Retinal pigment epithelial cell (primary cell): ENCODE measurements at regions not wholly inside any gene's neighbourhood (a gene's known extent, or its start where the extent isn't known, plus 50 kb on each side); places are given as distances from the start of the nearest gene placed in this dataset.
A peak's percentile ranks its signal among the peaks of the same experiment; 100 is the strongest.
"Not testable (repeated sequence)": the region's sequence is repeated elsewhere in the genome, so short reads cannot be mapped to it uniquely, and the experiment has no call there.

ENCODE experiments used
- DNase-seq: peaks from one replicate; pipeline ENCODE4 v3.0.0-alpha.2; 2010; ENCODE audit warnings: low read depth
- H3K4me3 ChIP-seq: 2 replicates; pipeline ENCODE4 v1.5.1; 2011; ENCODE audit warnings: mild to moderate bottlenecking, low read length, control low read depth, moderate library complexity
- CTCF ChIP-seq: conservative IDR thresholded peaks from 2 replicates; pipeline ENCODE4 v1.5.1; 2011; ENCODE audit warnings: low read depth, low read length, control low read depth, inconsistent platforms

- DNase-seq, result peak; percentile 27
- no peak for TF ChIP-seq CTCF
- H3K4me3 ChIP-seq, result no peak overlapping the region
These were observed 364.7 kb upstream of the CD180 start for GRCh38 chr5:67561151-67561932.

- no peak overlapping the region for H3K4me3 ChIP-seq
- no peak for DNase-seq
- no peak for TF ChIP-seq CTCF
These were observed 356.2 kb upstream of the CD180 start for GRCh38 chr5:67552773-67553172.

GRCh38 chr5:67549947-67550346, 353.3 kb upstream of the CD180 start:
- no peak for DNase-seq
- no peak for TF ChIP-seq CTCF
- H3K4me3 ChIP-seq, result no peak overlapping the region

- no peak overlapping the region for H3K4me3 ChIP-seq
- no peak for DNase-seq
- TF ChIP-seq CTCF, result no peak
These were observed 352.7 kb upstream of the CD180 start for GRCh38 chr5:67549296-67549618.

- no peak for TF ChIP-seq CTCF
- no peak for DNase-seq
- no peak overlapping the region for H3K4me3 ChIP-seq
These were observed 352.1 kb upstream of the CD180 start for GRCh38 chr5:67548520-67549295.

GRCh38 chr5:67547682-67548081, 351.1 kb upstream of the CD180 start:
- H3K4me3 ChIP-seq, result no peak overlapping the region
- DNase-seq, result no peak
- TF ChIP-seq CTCF, result no peak

- not testable (repeated sequence) for DNase-seq, H3K4me3 ChIP-seq
These were observed 348.3 kb upstream of the CD180 start for GRCh38 chr5:67544942-67545341.
